Neural crest cell (in vitro differentiated cells): ENCODE measurements at regions not wholly inside any gene's neighbourhood (a gene's known extent, or its start where the extent isn't known, plus 50 kb on each side); places are given as distances from the start of the nearest gene placed in this dataset.

Source experiments
- DNase-seq: peaks from one replicate; pipeline ENCODE4 v3.0.0; 2021; ENCODE audit warnings: low read depth, mixed read lengths, low spot score
- H3K27ac Mint-ChIP-seq: one replicate; pipeline ENCODE4 v1.8.0; 2021; ENCODE audit warnings: mild to moderate bottlenecking, mixed read lengths; ENCODE audit not compliant: unreplicated experiment
- H3K27me3 Mint-ChIP-seq: 2 replicates; pipeline ENCODE4 v1.8.0; 2021; ENCODE audit warnings: low read depth, mild to moderate bottlenecking, mixed read lengths
- H3K36me3 Mint-ChIP-seq: 2 replicates; pipeline ENCODE4 v1.8.0; 2021; ENCODE audit warnings: low read depth, mild to moderate bottlenecking, mixed read lengths
- H3K4me1 Mint-ChIP-seq: 2 replicates; pipeline ENCODE4 v1.8.0; 2021; ENCODE audit warnings: mixed read lengths
- H3K4me3 Mint-ChIP-seq: one replicate; pipeline ENCODE4 v1.8.0; 2021; ENCODE audit warnings: mild to moderate bottlenecking, mixed read lengths
- H3K9me3 Mint-ChIP-seq: 2 replicates; pipeline ENCODE4 v1.8.0; 2021; ENCODE audit warnings: mixed read lengths
- CTCF ChIP-seq: fragments of 200-600 bp; sonication (generic); conservative IDR thresholded peaks from 2 replicates; pipeline ENCODE4 v1.5.0; 2021; ENCODE audit warnings: antibody characterized with exemption, mild to moderate bottlenecking

GRCh38 chr2:88838165-88838635, 146.7 kb downstream of the RPIA start:
- no peak overlapping the region for H3K4me3 Mint-ChIP-seq
- peaks cover 3% of the 10 kb centered on the region for H3K36me3 Mint-ChIP-seq
- no peaks in the 10 kb centered on the region for H3K4me1 Mint-ChIP-seq

GRCh38 chr2:88841224-88841929, 149.9 kb downstream of the RPIA start:
- no peaks in the 10 kb centered on the region for H3K27me3 Mint-ChIP-seq
- no peak for DNase-seq
- no peak overlapping the region for H3K27ac Mint-ChIP-seq
- peaks cover 17% of the 10 kb centered on the region for H3K9me3 Mint-ChIP-seq
- no peak overlapping the region for H3K4me3 Mint-ChIP-seq
- H3K36me3 Mint-ChIP-seq = peaks cover 3% of the 10 kb centered on the region
- no peak for TF ChIP-seq CTCF
- H3K4me1 Mint-ChIP-seq = no peaks in the 10 kb centered on the region

More at GRCh38 chr2:88838165-88838635, 146.7 kb downstream of the RPIA start:
- peaks cover 9% of the 10 kb centered on the region for H3K9me3 Mint-ChIP-seq
- no peak overlapping the region for H3K27ac Mint-ChIP-seq
- DNase-seq = no peak
- no peaks in the 10 kb centered on the region for H3K27me3 Mint-ChIP-seq
- TF ChIP-seq CTCF = no peak

DNA sequence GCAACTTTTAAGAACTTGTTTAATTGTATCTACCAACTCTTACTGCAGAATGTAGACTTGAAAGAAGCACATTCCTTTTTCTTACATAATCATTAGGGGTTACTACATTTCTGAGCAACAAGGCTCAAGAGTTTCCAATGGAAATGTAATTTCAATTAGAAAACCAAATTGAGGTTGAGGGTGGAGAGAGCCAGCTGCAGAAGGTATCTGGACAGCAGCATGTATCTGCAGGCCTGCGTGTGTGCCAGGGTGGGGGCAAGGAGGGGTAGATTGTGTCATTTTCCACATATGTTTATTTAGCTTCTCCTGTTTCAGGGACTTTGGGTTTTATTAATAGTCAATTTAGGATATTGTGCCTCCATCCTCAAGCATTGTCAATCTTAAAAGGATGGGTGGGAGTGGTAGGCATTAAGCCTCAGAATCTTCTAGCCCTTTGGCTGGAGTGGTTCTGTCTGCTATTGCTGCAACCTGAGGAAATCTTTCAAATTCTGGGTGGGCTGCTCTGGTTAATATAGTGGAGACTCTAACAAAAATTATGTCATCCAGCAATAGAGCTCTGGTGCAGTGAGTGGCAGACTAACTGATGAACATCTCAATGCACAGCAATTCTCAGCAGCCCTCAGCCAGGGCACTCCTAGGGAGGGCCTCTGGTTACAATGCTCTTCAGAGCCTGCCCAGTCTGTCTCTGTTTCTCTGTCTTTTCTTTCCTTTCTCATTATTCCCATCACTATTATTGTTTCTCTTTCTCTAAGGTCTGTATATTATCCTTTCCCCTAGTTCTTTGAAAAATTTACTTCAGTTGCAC, 151.4 kb downstream of the RPIA start:
- Mint-ChIP-seq H3K9me3 (peaks cover 20% of the 10 kb centered on the region), H3K36me3 (peaks cover 3% of the 10 kb centered on the region), H3K27me3 (no peaks in the 10 kb centered on the region), H3K4me1 (no peaks in the 10 kb centered on the region), H3K4me3 (no peak overlapping the region), H3K27ac (no peak overlapping the region)
- no peak for DNase-seq
- no peak for TF ChIP-seq CTCF

- Mint-ChIP-seq H3K9me3 (peaks cover 22% of the 10 kb centered on the region), H3K4me3 (no peak overlapping the region), H3K27ac (no peak overlapping the region), H3K27me3 (no peaks in the 10 kb centered on the region), H3K4me1 (no peaks in the 10 kb centered on the region), H3K36me3 (peaks cover 1% of the 10 kb centered on the region)
- no peak for DNase-seq
- TF ChIP-seq CTCF = no peak
These were observed 152.2 kb downstream of the RPIA start for GRCh38 chr2:88843651-88844050.

GRCh38 chr2:88844960-88845359, 153.5 kb downstream of the RPIA start:
- Mint-ChIP-seq H3K4me1 (no peaks in the 10 kb centered on the region), H3K4me3 (no peak overlapping the region), H3K27me3 (no peaks in the 10 kb centered on the region), H3K27ac (no peak overlapping the region), H3K36me3 (no peaks in the 10 kb centered on the region), H3K9me3 (peaks cover 23% of the 10 kb centered on the region)
- DNase-seq = no peak
- no peak for TF ChIP-seq CTCF
